Cardiac muscle cell (in vitro differentiated cells and primary cell): ENCODE measurements at regions not wholly inside any gene's neighbourhood (a gene's known extent, or its start where the extent isn't known, plus 50 kb on each side); places are given as distances from the start of the nearest gene placed in this dataset.

Experiments
- DNase-seq, 2 donors: peaks; one replicate each; pipeline versions ENCODE4 v3.0.0 to v3.0.0-alpha.2; 2010 to 2017; ENCODE audit warnings: low read depth in 1 of 2, low spot score in 1 of 2
- H3K27ac ChIP-seq: fragments of 200-600 bp; sonication (generic); 2 replicates; pipeline ENCODE4 v1.5.1; 2016
- H3K27me3 ChIP-seq: fragments of 200-600 bp; sonication (generic); 2 replicates; pipeline ENCODE4 v1.6.0; 2016; ENCODE audit warnings: control low read depth
- H3K36me3 ChIP-seq: fragments of 200-600 bp; sonication (generic); 2 replicates; pipeline ENCODE4 v1.5.1; 2016; ENCODE audit warnings: control low read depth
- H3K4me1 ChIP-seq: fragments of 200-600 bp; sonication (generic); 2 replicates; pipeline ENCODE4 v1.8.1; 2017; ENCODE audit warnings: low read depth, mild to moderate bottlenecking, mixed run types
- H3K4me3 ChIP-seq: fragments of 200-600 bp; sonication (generic); 2 replicates; pipeline ENCODE4 v1.5.1; 2016; ENCODE audit warnings: mild to moderate bottlenecking
- H3K9me3 ChIP-seq: fragments of 200-600 bp; sonication (generic); 2 replicates; pipeline ENCODE4 v1.5.1; 2017; ENCODE audit warnings: low read depth, mild to moderate bottlenecking, control low read depth
- TF ChIP-seq, protein P1 (sequence below): IDR thresholded peaks from 2 replicates; pipeline ENCODE4 v1.5.1; 2012; ENCODE audit warnings: low read depth, mild to moderate bottlenecking, low read length

DNA sequence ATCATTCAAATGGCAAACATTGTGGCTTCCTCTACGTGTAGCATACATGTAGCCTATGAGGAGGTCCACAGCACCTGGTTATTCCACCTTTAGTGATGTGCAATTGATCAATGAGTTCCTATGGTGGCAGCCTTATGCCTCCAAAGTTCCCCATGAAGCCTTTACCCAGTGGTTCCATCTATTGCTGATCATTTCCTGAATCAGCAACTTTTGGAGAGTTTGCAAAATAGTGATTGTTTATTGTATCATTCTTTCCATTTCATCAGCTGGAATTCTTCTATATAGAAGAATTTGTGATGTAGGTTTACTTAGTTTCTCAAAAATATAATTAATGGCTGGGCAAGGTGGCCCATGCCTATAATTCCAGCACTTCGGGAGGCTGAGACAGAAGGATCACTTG is 380.2 kb upstream of the MKI67 start:
- Histone ChIP-seq H3K4me3 (no peak overlapping the region), H3K9me3 (no peaks in the 10 kb centered on the region), H3K36me3 (no peaks in the 10 kb centered on the region), H3K27ac (no peak overlapping the region), H3K4me1 (no peaks in the 10 kb centered on the region), H3K27me3 (no peaks in the 10 kb centered on the region)
- TF ChIP-seq, protein P1, sequence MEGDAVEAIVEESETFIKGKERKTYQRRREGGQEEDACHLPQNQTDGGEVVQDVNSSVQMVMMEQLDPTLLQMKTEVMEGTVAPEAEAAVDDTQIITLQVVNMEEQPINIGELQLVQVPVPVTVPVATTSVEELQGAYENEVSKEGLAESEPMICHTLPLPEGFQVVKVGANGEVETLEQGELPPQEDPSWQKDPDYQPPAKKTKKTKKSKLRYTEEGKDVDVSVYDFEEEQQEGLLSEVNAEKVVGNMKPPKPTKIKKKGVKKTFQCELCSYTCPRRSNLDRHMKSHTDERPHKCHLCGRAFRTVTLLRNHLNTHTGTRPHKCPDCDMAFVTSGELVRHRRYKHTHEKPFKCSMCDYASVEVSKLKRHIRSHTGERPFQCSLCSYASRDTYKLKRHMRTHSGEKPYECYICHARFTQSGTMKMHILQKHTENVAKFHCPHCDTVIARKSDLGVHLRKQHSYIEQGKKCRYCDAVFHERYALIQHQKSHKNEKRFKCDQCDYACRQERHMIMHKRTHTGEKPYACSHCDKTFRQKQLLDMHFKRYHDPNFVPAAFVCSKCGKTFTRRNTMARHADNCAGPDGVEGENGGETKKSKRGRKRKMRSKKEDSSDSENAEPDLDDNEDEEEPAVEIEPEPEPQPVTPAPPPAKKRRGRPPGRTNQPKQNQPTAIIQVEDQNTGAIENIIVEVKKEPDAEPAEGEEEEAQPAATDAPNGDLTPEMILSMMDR: no peak
- DNase-seq: no peak

DNA sequence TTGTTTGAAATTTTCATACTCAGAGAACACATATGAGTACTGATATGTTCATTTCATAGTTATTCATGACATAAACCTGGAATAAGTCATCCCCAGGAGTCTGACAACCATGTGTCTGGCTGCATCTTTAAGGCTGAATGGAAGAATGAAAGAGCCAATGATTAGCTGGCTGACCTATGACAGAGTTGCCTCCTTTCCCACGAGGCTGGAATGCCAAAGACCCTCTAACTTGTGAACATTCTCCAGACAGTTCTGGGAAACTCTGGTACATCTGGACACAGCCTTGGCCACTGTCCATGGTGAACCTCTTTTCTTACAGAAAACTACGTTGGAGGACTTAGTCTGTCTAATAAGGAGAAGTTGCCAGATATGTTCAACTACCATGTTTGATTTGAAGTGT is 380.8 kb upstream of the MKI67 start:
- no peaks in the 10 kb centered on the region for H3K27me3 ChIP-seq
- H3K36me3 ChIP-seq: no peaks in the 10 kb centered on the region
- no peaks in the 10 kb centered on the region for H3K4me1 ChIP-seq
- no peak for DNase-seq
- no peak overlapping the region for H3K27ac ChIP-seq
- H3K4me3 ChIP-seq: no peak overlapping the region
- no peaks in the 10 kb centered on the region for H3K9me3 ChIP-seq
- TF ChIP-seq, protein P1: no peak

DNA sequence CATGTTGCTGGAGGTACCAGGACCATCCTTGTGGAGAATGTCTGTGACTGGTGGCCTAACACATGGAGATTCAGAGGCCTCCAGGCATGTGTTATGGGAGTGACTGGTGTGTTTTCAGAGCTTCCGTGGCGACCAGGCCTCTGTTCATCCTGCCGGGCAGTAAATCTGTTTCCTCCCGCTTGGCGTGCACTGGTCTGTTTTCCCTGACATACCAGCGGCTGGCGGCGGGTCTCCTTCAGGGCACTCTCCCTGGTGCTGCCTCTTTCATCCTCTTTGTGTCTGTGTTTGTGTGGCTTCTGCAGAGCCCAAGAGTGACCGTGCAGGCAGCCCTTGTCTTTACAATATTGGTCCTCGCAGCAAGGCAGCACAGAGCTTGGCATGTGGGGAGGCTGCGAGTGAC is 385.1 kb upstream of the MKI67 start:
- H3K27me3 ChIP-seq: no peaks in the 10 kb centered on the region
- H3K4me1 ChIP-seq: no peaks in the 10 kb centered on the region
- H3K4me3 ChIP-seq: no peak overlapping the region
- no peaks in the 10 kb centered on the region for H3K36me3 ChIP-seq
- DNase-seq: no peak
- TF ChIP-seq, protein P1: no peak
- no peak overlapping the region for H3K27ac ChIP-seq
- no peaks in the 10 kb centered on the region for H3K9me3 ChIP-seq

DNA sequence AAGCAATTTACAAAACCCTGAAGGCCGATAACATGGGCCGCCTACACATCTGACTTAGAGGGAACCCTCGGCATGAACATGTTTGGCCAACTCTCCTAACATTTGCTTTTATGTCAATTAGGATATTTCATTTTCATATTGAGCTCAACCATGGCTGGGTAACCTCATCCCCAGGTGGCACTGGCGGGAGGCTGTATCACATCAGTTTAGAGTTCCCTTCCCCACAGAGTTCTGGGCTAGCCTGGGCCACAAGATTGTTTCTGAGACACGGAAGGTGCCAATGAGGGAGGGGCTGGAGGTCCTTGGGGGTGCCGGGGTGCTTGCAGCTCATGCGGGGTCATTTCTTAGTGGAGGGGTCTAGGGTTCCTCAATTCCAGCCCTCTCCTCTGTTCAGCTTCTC is 386.5 kb upstream of the MKI67 start:
- H3K27me3 ChIP-seq: no peaks in the 10 kb centered on the region

DNA sequence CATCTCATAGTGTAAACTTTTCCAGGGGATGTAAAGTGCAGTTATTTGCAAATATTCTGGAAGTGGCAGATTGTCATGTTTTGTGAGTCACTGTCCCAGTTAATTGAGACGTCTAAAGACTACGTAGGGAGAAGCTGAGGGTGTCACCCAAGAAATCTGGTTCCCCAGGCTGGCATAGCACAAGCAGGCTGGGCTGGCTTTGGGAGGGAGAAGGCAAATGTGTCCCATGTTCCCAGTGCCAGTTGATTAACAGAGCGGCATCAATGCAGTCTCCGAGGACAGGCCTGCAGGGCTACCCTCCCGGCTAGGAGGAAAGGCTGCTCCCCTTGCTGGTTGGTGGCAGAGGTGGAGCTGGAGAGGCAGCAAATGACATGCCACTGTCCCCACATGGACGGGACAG is 388.3 kb upstream of the MKI67 start:
- no peak for DNase-seq
- Histone ChIP-seq H3K27me3 (no peaks in the 10 kb centered on the region), H3K4me1 (peaks cover 16% of the 10 kb centered on the region), H3K27ac (no peak overlapping the region), H3K9me3 (no peaks in the 10 kb centered on the region), H3K36me3 (no peaks in the 10 kb centered on the region), H3K4me3 (no peak overlapping the region)
- TF ChIP-seq, protein P1: no peak

More for the DNA sequence above, 386.5 kb upstream of the MKI67 start:
- TF ChIP-seq, protein P1: no peak
- Histone ChIP-seq H3K9me3 (no peaks in the 10 kb centered on the region), H3K4me3 (no peak overlapping the region), H3K27ac (no peak overlapping the region), H3K4me1 (peaks cover 5% of the 10 kb centered on the region), H3K36me3 (no peaks in the 10 kb centered on the region)
- no peak for DNase-seq

DNA sequence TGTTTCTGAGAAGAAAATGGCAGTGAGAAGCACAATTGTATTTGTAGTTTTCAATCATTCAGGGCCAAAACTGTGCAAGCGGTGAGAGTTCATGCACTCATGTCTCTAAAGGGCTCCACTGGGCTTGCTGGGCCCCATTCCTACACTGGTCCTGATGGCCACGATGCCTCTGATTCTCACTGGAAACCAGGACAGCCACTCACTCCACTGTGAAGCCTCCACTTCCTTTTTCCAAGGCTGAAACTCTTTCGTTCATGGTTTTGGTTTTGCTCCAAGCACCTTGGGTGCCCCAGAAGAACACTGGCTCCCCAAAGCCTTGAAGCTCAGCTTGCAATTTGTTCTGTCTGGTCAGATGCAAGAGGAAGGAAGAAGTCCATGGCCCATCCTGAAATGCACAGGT is 390.0 kb upstream of the MKI67 start:
- Histone ChIP-seq H3K4me1 (peaks cover 16% of the 10 kb centered on the region), H3K4me3 (no peak overlapping the region), H3K36me3 (no peaks in the 10 kb centered on the region), H3K27ac (no peak overlapping the region), H3K27me3 (no peaks in the 10 kb centered on the region), H3K9me3 (no peaks in the 10 kb centered on the region)
- no peak for DNase-seq
- TF ChIP-seq, protein P1: no peak
